ENCODE measurements at regions not wholly inside any gene's neighbourhood (a gene's known extent, or its start where the extent isn't known, plus 50 kb on each side); places are given as distances from the start of the nearest gene placed in this dataset.

DNA sequence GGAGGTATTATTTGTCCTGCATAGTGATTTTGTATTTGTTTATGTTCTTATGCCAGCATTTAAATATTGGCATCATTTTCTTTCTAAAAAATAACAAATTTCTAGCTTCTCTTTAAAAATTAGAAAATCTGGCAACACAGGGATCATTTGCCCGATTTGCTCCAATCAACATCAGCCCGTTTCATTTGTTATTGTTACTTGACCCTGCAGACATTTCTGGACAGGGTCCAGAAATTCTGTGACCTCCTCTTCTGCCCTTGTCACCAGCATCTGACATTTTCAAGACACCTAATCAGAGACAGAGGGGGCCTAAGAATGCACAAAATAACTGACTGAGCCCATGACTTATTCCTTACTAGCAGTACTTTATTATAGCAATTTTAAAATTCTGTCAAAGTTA is 253.3 kb downstream of the MREG start:
- ATAC-seq (no peak), DNase-seq (no peak)
- no peaks in the 10 kb centered on the region for H3K4me1 Mint-ChIP-seq
- H3K27me3 Mint-ChIP-seq: peaks cover 8% of the 10 kb centered on the region
- H3K36me3 Mint-ChIP-seq (ENCODE audit: low read depth): no peaks in the 10 kb centered on the region
- H3K27ac Mint-ChIP-seq: no peak overlapping the region
- H3K4me3 Mint-ChIP-seq: no peak overlapping the region
- no peaks in the 10 kb centered on the region for H3K9me3 ChIP-seq (ENCODE audit: control insufficient read depth, low read length, poor library complexity, severe bottlenecking)

DNA sequence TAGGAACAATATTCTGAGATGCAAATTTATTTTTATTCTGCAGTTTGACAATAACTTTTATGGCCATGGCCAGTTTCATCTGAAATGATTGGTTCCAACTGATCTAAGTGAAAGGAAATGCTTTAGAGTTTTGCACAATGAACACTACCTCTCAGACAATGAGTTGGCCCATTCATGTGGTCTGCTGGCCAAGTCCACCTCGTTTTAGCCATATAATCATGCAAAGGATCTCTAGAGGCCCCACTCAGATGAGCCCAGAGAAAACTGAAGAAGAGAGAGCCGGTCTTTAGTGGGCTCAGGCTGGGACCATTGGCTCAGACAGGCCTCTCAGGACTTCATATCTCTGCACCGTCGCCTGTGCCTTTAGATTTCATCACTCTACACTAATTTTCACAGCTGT is 254.7 kb downstream of the MREG start:
- Mint-ChIP-seq H3K27me3 (no peaks in the 10 kb centered on the region), H3K36me3 (ENCODE audit: low read depth) (peaks cover 2% of the 10 kb centered on the region), H3K27ac (no peak overlapping the region), H3K4me3 (no peak overlapping the region), H3K4me1 (peaks cover 2% of the 10 kb centered on the region)
- DNase-seq: no peak
- no peaks in the 10 kb centered on the region for H3K9me3 ChIP-seq (ENCODE audit: control insufficient read depth, low read length, poor library complexity, severe bottlenecking)
- no peak for ATAC-seq

DNA sequence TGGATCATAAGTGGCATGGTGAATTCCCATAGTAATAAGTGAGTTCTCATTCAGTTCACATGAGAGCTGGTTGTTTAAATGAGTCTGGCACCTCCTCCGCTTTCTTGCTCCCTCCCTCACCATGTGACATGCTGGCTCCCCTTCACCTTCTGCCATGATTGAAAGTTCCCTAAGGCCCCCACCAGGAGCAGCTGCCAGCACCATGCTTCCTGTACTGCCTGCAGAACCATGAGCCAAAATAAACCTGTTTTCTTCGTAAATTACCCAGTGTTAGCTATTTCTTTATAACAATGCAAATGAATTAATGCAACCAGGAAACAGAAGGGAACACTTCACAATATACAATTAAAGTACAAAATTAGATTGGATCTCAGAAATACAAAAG is 257.0 kb downstream of the MREG start:
- H3K27me3 Mint-ChIP-seq: peaks cover 5% of the 10 kb centered on the region
- H3K4me3 Mint-ChIP-seq: no peak overlapping the region
- no peaks in the 10 kb centered on the region for H3K9me3 ChIP-seq (ENCODE audit: control insufficient read depth, low read length, poor library complexity, severe bottlenecking)
- DNase-seq: no peak
- H3K36me3 Mint-ChIP-seq (ENCODE audit: low read depth): peaks cover 5% of the 10 kb centered on the region
- peaks cover 5% of the 10 kb centered on the region for H3K4me1 Mint-ChIP-seq
- no peak overlapping the region for H3K27ac Mint-ChIP-seq
- no peak for ATAC-seq

DNA sequence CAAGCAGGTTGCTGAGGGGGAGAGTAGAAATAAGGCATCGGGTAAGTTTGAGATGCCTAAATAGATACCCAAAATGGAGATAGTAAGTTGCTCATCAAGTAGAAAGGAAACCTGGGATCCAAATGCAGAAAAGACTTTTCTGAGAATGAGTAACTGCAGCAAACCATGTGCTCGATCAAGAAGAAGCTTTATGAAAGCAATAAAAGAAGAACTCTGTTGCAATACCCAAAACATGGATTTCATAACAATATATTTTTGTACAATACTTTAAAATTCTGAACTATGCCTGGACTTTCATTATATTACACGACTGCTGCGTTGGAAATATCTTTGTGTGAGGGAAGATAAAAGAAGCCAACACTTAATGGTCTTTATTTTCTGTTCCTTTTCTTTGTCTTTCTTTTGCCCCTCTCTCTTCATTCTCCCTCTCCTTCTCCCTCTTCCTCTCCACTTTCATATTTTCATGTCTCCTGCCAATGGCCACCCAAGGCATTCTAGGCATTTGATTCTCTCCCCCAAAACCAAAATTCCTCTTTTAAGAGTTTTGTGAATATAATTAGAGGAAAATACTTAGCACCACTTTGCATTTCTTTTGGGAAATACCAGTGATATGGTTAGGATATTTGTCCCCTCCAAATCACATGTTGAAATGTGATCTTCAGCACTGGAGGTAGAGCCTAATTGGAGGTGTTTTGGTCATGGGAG is 257.6 kb downstream of the MREG start:
- peaks cover 8% of the 10 kb centered on the region for H3K4me1 Mint-ChIP-seq
- ATAC-seq: no peak
- no peak overlapping the region for H3K27ac Mint-ChIP-seq
- no peaks in the 10 kb centered on the region for H3K9me3 ChIP-seq (ENCODE audit: control insufficient read depth, low read length, poor library complexity, severe bottlenecking)
- no peak for DNase-seq
- peaks cover 5% of the 10 kb centered on the region for H3K27me3 Mint-ChIP-seq
- H3K36me3 Mint-ChIP-seq (ENCODE audit: low read depth): peaks cover 5% of the 10 kb centered on the region
- H3K4me3 Mint-ChIP-seq: no peak overlapping the region

DNA sequence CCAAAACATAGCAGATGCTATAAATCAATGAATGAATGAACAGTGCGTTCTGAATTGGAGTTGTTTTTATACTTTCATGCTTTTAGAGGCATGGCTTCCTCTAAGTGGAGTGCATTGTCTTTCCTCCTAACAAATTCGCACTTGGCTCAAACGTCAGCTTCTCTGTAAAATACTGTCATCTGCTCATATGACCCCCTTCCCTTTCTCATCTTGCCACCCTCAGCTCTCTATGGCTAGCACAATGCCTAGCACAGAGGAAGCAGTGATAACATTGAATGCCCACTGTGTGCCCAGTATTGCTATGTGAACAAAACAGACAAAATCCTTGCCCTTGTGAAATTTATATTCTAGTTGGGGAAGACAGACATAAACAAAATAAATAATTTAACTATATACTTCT is 258.8 kb downstream of the MREG start:
- H3K27ac Mint-ChIP-seq: no peak overlapping the region
- peaks cover 5% of the 10 kb centered on the region for H3K36me3 Mint-ChIP-seq (ENCODE audit: low read depth)
- H3K9me3 ChIP-seq (ENCODE audit: control insufficient read depth, low read length, poor library complexity, severe bottlenecking): no peaks in the 10 kb centered on the region
- peaks cover 19% of the 10 kb centered on the region for H3K4me1 Mint-ChIP-seq
- no peak for DNase-seq
- H3K27me3 Mint-ChIP-seq: peaks cover 5% of the 10 kb centered on the region
- no peak overlapping the region for H3K4me3 Mint-ChIP-seq
- no peak for ATAC-seq

DNA sequence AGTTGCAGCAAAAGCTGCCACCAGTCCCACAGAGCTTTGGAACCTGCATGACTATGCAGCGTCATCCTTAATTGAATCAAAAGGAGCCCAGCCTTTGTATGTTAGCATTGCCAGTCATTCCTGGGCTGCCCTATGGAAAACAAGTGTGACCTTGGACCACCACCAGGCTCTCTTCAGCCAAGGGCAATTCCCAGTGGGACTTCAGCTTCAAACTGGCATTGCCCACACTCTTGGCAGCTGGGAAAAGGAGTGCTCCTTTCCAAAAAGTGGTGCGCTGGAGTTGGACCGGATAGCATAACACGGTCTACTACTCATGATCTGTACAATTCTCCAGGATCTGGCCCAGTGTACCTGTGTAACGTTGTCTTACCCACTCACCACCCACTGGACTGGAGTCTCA is 259.5 kb downstream of the MREG start:
- H3K4me3 Mint-ChIP-seq: no peak overlapping the region
- H3K27ac Mint-ChIP-seq: no peak overlapping the region
- peaks cover 5% of the 10 kb centered on the region for H3K36me3 Mint-ChIP-seq (ENCODE audit: low read depth)
- peaks cover 12% of the 10 kb centered on the region for H3K27me3 Mint-ChIP-seq
- H3K9me3 ChIP-seq (ENCODE audit: control insufficient read depth, low read length, poor library complexity, severe bottlenecking): no peaks in the 10 kb centered on the region
- no peak for ATAC-seq
- peaks cover 22% of the 10 kb centered on the region for H3K4me1 Mint-ChIP-seq
- DNase-seq: no peak

DNA sequence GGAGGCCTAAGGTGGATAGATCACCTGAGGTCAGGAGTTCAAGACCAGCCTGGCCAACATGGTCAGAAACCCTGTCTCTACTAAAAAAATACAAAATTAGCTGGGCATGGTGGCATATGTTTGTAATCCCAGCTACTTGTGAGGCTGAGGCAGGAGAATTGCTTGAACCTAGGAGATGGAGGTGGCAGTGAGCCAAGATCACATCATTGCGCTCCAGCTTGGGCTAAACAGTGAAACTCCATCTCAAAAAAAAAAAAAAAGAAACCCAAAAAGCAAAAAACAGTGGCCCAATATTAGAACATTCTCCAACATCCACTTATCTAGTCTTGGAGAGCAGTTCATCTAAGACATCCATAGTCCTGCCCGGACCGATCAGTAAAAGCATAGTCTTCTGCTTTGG is 260.4 kb downstream of the MREG start:
- peaks cover 24% of the 10 kb centered on the region for H3K4me1 Mint-ChIP-seq
- H3K4me3 Mint-ChIP-seq: no peak overlapping the region
- peaks cover 13% of the 10 kb centered on the region for H3K27me3 Mint-ChIP-seq

DNA sequence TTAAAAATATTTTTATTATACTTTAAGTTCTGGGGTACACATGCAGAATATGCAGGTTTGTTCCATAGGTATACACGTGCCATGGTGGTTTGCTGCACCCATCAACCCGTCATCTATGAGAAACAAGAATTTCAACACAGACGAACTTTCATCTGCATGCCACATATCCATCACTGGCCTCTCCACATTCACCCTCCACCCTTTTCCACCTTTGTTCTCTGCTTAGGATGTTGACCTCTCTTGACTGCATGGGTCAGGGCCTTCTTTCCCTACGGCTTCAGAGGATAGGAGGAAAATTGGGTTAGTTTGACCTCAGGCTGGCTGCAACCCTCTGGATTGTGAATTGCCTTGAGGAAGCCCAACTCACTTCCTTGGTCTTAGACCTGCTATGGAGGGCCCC is 260.9 kb downstream of the MREG start:
- Mint-ChIP-seq H3K4me3 (no peak overlapping the region), H3K27me3 (peaks cover 13% of the 10 kb centered on the region)
- ATAC-seq: no peak

More for the DNA sequence above, 260.4 kb downstream of the MREG start:
- no peak for DNase-seq
- no peaks in the 10 kb centered on the region for H3K9me3 ChIP-seq (ENCODE audit: control insufficient read depth, low read length, poor library complexity, severe bottlenecking)
- Mint-ChIP-seq H3K36me3 (ENCODE audit: low read depth) (peaks cover 5% of the 10 kb centered on the region), H3K27ac (no peak overlapping the region)
- no peak for ATAC-seq

DNA sequence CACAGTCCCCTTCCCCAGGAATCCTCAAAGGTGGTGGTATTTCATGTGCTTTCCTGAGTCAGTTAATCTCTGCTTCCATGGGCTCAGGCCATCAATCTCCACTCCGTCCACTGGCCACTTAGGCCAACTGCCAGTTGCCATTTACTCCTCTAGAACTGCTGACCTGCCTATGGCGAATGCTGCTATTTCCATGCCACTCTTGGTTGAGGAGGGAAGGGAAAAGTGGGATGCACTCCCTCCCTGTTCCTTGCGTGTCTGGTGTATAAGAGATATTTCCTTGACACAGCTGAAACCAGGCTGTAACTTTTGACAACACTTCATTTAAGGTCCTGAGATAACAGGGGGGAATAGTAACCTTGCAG is 261.5 kb downstream of the MREG start:
- ATAC-seq: no peak
- Mint-ChIP-seq H3K27me3 (peaks cover 13% of the 10 kb centered on the region), H3K27ac (no peak overlapping the region), H3K4me3 (no peak overlapping the region), H3K36me3 (ENCODE audit: low read depth) (peaks cover 5% of the 10 kb centered on the region), H3K4me1 (peaks cover 24% of the 10 kb centered on the region)
- no peak for DNase-seq
- no peaks in the 10 kb centered on the region for H3K9me3 ChIP-seq (ENCODE audit: control insufficient read depth, low read length, poor library complexity, severe bottlenecking)

More for the DNA sequence above, 260.9 kb downstream of the MREG start:
- no peak for DNase-seq
- Mint-ChIP-seq H3K4me1 (peaks cover 24% of the 10 kb centered on the region), H3K27ac (no peak overlapping the region), H3K36me3 (ENCODE audit: low read depth) (peaks cover 5% of the 10 kb centered on the region)
- no peaks in the 10 kb centered on the region for H3K9me3 ChIP-seq (ENCODE audit: control insufficient read depth, low read length, poor library complexity, severe bottlenecking)

DNA sequence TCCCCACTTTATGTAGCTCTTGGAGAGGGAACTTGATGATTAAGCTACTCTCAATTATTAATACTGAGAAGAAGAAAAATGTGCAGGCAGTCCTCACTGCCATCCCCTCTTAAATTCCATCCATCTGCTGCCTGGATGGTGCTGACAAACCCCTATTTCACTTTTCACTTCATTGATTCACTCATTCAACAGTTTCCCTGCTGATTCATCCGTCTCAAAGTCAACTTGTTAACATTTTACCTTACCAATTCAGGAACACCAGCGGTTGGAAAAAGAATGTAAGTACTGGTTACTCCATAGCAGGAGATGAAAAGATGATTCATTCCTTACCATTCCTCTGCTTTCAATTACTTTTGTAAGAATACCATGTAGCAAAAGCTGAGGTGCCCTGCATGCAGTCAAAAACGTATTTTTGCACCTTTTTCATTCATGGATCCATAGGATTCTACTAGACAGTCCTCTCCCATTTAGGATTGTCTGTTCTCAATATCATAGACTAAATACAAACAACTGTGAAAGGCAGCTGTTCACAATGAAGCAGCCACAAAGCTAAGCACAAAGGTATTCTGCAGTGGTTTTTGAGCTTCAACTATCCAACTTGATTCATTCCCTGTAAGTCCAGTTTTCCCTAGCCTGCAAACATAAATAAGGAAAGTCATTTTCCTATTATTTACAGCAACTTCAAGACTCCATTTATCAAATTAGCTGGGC is 262.0 kb downstream of the MREG start:
- ATAC-seq (no peak), DNase-seq (no peak)
- Mint-ChIP-seq H3K36me3 (ENCODE audit: low read depth) (peaks cover 5% of the 10 kb centered on the region), H3K4me1 (peaks cover 24% of the 10 kb centered on the region), H3K27me3 (peaks cover 13% of the 10 kb centered on the region), H3K4me3 (no peak overlapping the region), H3K27ac (no peak overlapping the region)
- H3K9me3 ChIP-seq (ENCODE audit: control insufficient read depth, low read length, poor library complexity, severe bottlenecking): no peaks in the 10 kb centered on the region

DNA sequence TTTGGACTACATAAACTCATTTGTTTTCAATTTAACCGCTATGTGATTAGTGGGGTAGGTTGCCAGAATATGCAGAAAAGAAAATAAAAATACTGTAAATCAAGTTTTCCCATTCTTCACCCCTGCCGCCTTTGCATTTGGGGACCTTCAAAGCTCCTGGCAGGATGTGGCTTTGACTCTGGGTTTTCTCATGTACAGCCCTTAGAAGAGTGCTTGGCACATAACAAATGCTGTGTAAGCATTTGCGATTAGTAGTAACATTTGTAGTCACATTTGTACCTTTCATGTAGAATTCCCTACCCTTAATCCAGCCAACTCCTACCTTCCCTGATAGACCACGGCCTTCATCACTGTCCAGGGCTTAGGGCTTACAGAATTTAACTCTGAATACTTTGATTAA is 262.6 kb downstream of the MREG start:
- H3K9me3 ChIP-seq (ENCODE audit: control insufficient read depth, low read length, poor library complexity, severe bottlenecking): no peaks in the 10 kb centered on the region
- H3K4me3 Mint-ChIP-seq: no peak overlapping the region
- no peak overlapping the region for H3K27ac Mint-ChIP-seq
- peak; percentile 67 for ATAC-seq
- peaks cover 13% of the 10 kb centered on the region for H3K27me3 Mint-ChIP-seq
- peaks cover 5% of the 10 kb centered on the region for H3K36me3 Mint-ChIP-seq (ENCODE audit: low read depth)
- DNase-seq: no peak
- H3K4me1 Mint-ChIP-seq: peaks cover 24% of the 10 kb centered on the region

DNA sequence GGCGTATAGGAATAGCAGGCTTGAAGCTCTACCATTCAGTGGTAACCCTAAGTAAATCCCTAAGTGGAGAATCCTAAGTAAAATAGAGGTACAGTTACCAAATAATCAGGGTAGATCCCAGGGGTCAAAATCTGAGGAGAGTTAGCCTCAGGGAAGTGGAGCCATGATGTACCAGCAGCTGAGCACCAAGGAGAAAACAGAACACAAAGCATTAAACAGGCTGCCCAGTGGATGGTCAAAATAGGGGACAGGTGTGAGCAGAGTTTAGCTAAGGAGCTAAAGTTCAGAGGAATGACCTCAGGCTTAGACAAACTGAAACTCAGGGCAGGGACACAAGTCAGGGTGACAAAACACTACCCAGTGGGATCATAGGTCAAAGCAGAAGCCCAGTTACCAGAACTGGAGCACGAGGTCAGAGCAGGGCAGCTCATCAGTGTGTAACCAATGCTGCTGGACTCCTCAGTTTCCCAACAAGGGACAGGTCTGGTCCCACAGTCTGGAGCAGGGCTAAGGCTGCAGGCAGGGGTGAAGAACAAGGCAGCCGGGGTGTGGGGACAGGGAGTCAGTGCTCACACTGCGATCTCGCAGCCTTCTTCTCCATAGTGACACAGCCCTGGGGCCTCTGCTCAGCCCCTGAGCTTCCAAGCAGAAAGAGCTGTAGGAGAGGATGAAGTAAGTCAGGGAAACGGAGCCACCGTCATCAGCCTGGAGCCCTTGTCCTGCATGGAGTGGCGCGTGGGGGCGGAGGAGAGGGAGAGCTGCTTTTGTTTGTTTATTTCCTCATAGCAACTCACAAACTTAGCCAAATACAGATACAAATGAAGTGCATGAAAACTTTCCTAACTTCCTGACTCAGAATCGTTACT is 264.0 kb downstream of the MREG start:
- Mint-ChIP-seq H3K27ac (no peak overlapping the region), H3K4me3 (peak overlapping the region; percentile 25), H3K27me3 (peaks cover 13% of the 10 kb centered on the region), H3K36me3 (ENCODE audit: low read depth) (peaks cover 2% of the 10 kb centered on the region), H3K4me1 (peaks cover 22% of the 10 kb centered on the region)
- no peaks in the 10 kb centered on the region for H3K9me3 ChIP-seq (ENCODE audit: control insufficient read depth, low read length, poor library complexity, severe bottlenecking)
- no peak for ATAC-seq
- DNase-seq: no peak

DNA sequence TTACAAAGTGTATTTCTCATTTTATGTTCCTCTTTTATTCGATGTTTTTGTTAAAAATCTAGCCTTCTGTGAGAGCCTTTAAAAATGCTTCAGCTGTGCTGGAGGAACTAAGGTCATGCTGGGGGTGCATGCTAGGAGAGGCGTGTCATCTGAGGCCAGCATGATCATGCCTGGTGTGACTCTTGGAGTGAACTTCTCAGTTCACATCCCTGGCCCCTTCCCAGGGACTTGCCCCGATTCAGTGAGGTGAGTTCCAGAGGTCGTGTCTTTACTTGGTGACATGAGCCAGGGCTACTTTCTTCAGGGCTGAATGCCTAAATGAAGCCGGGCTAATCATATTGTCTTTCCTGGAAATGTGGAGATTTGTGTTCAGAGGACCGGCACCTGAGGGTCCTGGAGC is 264.9 kb downstream of the MREG start:
- ATAC-seq (no peak), DNase-seq (no peak)
- H3K9me3 ChIP-seq (ENCODE audit: control insufficient read depth, low read length, poor library complexity, severe bottlenecking): no peaks in the 10 kb centered on the region
- Mint-ChIP-seq H3K27ac (no peak overlapping the region), H3K36me3 (ENCODE audit: low read depth) (peaks cover 2% of the 10 kb centered on the region), H3K4me3 (no peak overlapping the region), H3K4me1 (peaks cover 22% of the 10 kb centered on the region), H3K27me3 (peaks cover 13% of the 10 kb centered on the region)

All from T-helper 17 cell (primary cell).